H1 (cell line): ENCODE measurements at regions not wholly inside any gene's neighbourhood (a gene's known extent, or its start where the extent isn't known, plus 50 kb on each side); places are given as distances from the start of the nearest gene placed in this dataset.

Experiments
- CTCF ChIP-seq, 3 experiments: IDR thresholded peaks; 1 replicate in 2 of 3; 2 replicates in 1 of 3; pipeline versions ENCODE4 v1.5.1 to v1.6.1; 2011; ENCODE audit warnings: low read length in 3 of 3, mild to moderate bottlenecking in 3 of 3, inconsistent platforms in 2 of 3, low read depth in 1 of 3, moderate library complexity in 1 of 3; ENCODE audit not compliant: insufficient read depth in 1 of 3; ENCODE audit errors: control extremely low read depth in 1 of 3
- HDAC2 ChIP-seq, 2 experiments: fragments of 300-600 bp in 1 of 2; sonication (generic) in 1 of 2; IDR thresholded peaks; 2 replicates each; pipeline ENCODE4 v1.6.1; 2011 to 2012; ENCODE audit warnings: low read depth in 2 of 2, low read length in 2 of 2, mild to moderate bottlenecking in 2 of 2, moderate library complexity in 2 of 2, borderline replicate concordance in 1 of 2, inconsistent platforms in 1 of 2
- JUN ChIP-seq: IDR thresholded peaks from 2 replicates; pipeline ENCODE4 v1.6.1; 2011; ENCODE audit warnings: low read depth, mild to moderate bottlenecking, improper control_type of control experiment, low read length
- MAFK ChIP-seq: IDR thresholded peaks from 2 replicates; pipeline ENCODE4 v1.6.1; 2012; ENCODE audit warnings: low read depth, mild to moderate bottlenecking, improper control_type of control experiment, low read length
- POLR2A ChIP-seq, 2 experiments: IDR thresholded peaks; 1 replicate in 1 of 2; 2 replicates in 1 of 2; pipeline ENCODE4 v1.6.1; 2011; ENCODE audit warnings: low read depth in 2 of 2, low read length in 2 of 2, mild to moderate bottlenecking in 2 of 2; ENCODE audit errors: control extremely low read depth in 1 of 2

- TF ChIP-seq MAFK (no peak), POLR2A (IDR thresholded peaks at IDR 0.05; ENCODE audit: control extremely low read depth in 1 of 2, low read depth in 2 of 2, low read length in 2 of 2) (no peak), HDAC2 (IDR thresholded peaks at IDR 0.05; ENCODE audit: borderline replicate concordance in 1 of 2, low read depth in 2 of 2, low read length in 2 of 2) (no peak), CTCF (IDR thresholded peaks at IDR 0.05; ENCODE audit: control extremely low read depth in 1 of 3, insufficient read depth in 1 of 3, low read depth in 1 of 3, low read length in 3 of 3) (no peak), JUN (no peak)
Measured at GRCh38 chr2:8552293-8552801, 129.5 kb upstream of the ID2 start.
